Suppressor macrophage treated with lipopolysaccharide for 4 hours (primary cell): ENCODE measurements at regions not wholly inside any gene's neighbourhood (a gene's known extent, or its start where the extent isn't known, plus 50 kb on each side); places are given as distances from the start of the nearest gene placed in this dataset.
"Not testable (repeated sequence)": the region's sequence is repeated elsewhere in the genome, so short reads cannot be mapped to it uniquely, and the experiment has no call there.

Source experiments
- DNase-seq: peaks from one replicate; pipeline ENCODE4 v3.0.0-alpha.2; 2020

DNA sequence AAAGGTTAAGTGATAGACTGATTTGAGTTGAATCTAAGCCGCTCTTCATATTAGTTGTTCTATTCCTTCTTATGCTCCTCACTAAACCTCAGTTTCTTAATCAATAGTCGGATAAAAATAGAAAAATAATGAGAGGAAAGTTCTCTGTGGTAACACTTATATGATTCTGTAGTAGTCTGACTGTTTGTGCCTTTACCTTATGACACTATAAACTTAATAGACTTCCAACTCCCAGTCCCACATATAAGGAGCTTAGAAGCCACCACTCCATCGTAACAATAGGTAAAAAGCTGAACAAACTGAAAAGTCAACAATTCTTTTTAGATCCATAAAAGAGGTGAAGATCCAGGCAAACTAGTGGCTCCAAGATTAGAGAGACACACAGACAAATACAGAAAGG lies 192.3 kb downstream of the SPDYE17 start:
- not testable (repeated sequence) for DNase-seq

DNA sequence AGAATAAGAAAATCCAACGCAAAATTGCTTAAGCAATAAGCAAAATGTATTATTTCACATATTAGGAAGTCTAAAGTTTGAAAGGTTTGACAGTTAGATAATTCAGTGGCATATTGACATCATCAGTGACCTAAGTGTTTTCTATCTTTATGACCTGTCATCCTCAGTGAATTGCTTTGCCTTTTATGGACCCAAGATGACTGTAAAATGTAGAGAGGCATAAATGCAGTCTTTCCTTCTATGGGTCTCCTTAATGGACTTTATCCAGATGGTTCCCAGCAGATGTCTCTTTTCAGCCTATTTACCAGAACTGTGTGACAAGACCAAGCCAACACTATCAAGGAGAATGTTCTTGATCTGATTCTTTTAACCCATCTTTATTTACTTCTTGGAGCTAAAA lies 192.9 kb downstream of the SPDYE17 start:
- not testable (repeated sequence) for DNase-seq

DNA sequence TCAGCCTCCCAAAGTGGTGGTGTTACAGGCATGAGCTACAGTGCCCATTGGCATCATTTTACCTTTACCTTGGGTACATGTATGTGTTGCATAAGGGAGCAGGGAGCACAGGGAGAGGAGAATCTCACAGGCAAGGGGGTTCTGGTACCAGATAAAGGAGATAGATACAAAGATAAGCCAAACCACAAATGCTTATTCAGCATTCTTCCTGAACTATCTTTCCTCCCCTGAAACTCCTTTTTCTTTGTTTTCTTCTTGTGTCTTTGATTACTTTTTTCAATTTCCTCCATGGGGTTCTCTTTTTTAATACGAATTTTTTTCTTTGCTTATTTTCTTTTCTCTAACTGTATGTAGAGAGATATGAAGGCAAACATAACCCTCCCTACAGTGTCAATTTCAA lies 193.8 kb downstream of the SPDYE17 start:
- not testable (repeated sequence) for DNase-seq

DNA sequence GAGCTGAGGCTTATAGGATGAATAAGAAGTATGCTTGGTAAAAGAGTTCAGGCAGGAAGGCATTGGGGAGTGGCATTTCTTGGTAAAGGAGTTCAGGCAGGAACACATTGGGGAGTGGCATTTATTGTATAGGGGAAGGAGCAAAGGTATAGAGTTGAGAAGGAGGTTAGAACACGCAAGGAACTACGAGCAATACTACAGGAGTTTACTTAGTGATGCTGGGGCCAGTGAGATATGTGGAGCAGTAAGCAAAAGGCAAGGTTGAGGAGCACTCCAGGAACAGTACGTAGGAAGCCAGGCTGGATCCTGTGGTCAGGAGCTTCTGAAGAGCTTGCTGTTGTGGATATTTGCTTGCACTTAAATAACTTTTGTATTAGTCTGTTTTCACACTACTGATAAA lies 202.2 kb upstream of the POMZP3 start:
- not testable (repeated sequence) for DNase-seq

DNA sequence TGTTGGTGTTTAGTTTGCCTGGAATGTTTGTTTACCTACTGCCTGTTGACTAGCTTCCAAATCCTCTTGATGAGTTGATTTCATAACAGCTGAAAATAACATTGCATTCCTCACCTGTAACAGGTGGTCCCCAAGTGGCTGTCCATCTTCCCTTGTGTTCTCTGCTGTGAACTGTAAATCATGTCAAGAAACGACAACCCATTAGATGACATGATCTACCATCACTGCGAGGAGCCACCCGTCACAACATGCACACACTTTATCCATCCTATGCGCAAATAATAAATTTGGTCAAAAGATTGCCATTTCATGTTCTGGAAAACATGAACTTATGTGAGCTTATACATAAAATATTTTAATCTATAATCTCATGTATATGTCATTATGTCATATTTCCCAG lies 199.1 kb upstream of the POMZP3 start:
- not testable (repeated sequence) for DNase-seq

DNA sequence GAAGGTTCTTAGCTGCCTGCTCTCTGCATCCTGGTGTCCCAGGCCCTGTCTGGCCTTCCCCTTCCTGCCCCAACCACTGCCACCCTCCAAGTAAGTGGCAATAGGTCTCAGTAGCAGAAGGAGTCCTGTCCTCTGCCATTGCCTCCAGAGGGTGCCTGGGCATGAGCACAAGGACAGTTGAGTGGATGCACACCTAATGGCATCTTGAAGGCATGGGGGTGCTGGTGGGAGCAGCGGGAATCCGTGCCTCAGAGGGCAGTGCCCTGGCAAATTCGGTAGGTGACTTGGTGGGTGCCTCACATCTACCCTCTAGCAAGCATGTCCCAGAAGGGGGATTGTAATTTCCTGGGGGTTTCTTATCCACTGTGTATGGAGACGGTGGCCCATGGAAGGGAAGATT lies 182.8 kb upstream of the POMZP3 start:
- DNase-seq = not testable (repeated sequence)

DNA sequence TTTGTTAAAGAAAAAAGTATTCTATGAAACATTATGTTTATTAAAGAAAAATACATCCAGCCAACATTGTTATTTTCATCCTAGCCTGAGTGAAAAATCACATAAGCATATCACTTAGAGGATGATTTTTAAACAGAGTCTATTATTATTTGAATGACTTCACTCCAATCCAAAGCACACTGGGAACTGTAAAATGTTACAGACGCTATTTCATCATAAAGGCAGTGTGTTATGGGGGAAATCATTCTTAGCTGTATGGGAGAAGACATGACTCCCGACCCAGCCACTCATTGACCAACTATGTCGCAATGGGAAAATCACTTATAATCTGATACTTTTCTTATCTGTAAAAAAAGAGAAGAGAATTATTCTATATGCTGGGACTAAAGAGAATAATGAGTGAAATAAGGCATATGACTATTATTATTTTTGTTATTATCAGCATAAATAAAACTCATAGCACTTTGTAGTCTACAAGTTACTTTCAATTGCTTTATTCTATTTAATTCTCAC lies 180.6 kb upstream of the POMZP3 start:
- peak; percentile 36 for DNase-seq

DNA sequence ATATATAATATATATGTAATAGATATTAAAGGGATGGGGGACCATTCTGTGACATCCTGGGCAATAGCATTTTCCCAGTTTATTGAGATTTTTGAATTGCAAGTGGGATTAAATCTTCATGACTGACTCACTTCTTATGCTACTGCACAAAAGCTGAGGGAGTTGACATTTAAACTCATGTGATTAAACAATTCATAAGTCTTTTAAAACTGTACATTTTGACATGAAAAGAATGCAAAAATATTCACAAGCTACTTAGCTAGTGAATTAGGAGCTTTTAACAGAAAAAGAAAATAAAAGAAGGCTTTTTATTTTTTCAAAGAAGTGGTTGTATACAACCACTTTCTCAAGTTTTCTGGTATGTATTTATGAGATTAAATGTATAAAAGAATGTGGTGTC lies 179.4 kb upstream of the POMZP3 start:
- not testable (repeated sequence) for DNase-seq

DNA sequence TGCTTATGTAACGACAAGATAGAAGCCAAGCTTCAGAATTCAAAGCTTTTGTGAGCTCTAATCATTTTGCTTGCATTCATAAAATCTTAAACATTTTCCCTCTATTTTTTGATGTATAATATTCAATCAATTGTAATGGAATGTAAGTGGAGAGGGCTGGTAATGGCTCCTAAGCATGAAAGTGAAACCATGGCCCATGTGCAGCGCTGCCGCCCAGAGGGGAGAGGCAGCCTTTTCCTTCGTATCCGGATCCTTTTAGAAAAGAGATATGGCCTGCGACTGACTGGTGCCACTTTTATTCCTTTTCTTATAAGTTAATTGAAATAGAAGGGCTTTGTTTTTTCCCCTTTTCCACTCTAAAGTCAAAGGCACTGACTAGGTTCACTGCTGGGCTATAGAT lies 178.9 kb upstream of the POMZP3 start:
- not testable (repeated sequence) for DNase-seq

DNA sequence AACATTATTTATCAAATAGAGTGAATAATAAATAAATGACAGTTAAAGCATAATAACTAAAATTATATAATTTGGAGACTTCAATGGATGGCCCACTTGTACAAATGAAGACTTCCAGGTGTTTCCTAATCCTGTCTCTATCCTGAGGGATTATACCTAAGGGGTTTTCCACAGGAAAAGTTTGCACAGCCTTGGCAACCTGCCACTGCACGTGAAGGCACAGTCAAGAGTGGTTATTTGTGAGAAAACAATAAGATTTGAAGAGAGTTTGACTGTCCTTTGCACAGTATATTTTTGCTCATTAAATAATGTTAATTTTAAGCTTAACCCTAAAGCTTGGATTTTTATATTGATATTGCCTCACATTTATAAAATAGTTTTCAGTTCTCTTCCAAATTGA lies 178.2 kb upstream of the POMZP3 start:
- not testable (repeated sequence) for DNase-seq

DNA sequence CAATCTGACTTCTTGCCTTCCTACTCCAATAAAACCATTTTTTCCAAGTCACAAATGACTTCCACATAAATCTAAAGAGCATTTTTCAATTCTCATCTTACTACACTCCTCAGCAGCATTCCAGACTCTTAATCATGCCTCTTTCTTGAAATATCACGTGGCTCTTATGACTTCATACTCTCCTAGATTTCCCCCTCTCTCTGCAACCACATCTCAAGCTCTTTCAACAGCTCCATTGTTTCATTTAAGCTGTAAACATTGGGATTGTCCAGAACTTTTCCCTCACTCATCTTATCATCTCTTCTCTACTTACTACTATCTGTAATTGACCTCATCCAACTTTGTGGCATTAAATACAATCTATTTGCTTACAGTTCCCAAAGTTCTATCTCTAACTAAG lies 170.6 kb upstream of the POMZP3 start:
- DNase-seq = not testable (repeated sequence)

DNA sequence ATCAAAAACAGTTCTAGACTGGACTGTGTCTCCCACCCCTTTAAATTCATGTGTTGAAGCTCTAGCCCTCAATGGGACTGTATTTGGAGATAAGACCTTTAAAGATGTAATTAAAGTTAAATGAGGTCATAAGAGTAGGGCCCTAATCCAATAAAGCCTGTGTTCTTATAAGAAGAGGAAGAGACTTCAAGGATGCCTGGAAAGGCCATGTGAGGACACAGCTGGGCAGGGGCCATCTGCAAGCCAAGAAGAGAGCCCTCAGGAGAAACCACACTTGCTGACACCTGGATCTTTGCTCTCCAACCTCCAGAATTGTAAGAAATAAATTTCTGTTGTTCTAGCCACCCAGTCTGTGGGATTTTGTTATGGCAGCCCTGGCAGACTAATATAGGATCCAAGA lies 153.6 kb upstream of the POMZP3 start:
- not testable (repeated sequence) for DNase-seq

DNA sequence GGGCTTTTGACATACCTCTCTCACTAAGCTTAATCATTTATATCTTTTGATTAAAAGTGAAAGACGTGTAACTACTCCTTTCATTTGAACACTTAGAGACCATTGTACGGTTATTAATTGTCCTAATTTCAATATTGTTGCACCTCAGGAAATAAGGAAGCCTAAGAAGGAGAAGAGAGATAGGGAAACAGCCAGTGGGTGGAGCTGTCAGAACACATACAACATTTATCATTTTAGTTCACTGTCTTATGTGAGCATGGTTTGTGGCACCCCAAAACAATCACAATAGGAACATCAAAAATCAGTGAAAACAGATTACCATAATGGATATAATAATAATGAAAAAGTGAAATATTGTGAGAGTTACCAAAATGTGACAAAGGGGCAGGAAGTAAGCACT lies 147.2 kb upstream of the POMZP3 start:
- DNase-seq = not testable (repeated sequence)

DNA sequence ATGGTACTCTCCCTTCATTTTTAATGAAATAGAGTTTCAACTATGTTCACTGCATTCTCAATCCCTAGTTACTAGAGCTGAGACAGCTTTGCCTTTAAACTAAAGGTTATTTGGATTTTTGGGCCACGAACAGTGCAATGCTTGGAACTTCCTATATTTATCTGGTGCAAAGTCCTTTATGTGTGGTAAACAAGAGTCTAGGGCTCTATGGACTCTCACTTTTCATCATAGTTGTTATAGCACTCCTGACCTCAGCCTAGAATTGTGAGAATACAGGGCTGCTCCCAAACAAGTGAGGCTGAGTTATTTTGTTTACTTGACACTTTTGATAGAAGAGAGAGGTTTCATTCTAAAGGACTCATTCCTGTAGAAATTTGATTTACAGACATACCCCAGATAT lies 144.9 kb upstream of the POMZP3 start:
- not testable (repeated sequence) for DNase-seq

DNA sequence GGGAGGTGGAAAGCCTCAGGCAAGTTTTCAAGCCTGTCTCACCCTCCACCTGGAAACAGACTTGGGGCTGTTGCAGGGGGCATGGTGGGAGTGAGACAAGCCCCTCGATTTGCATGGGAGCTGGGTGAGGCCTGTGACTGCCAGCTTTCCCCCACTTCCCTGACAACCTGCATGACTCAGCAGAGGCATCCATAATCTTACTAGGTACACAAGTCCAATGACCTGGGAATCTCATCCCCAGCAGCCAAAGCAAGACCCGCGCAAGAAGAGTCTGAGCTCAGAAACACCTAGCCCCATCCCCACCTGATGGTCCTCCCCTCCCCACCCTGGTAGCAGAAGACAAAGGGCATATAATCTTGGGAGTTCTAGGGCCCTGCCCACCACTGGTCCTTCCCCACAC lies 136.9 kb upstream of the POMZP3 start:
- not testable (repeated sequence) for DNase-seq

DNA sequence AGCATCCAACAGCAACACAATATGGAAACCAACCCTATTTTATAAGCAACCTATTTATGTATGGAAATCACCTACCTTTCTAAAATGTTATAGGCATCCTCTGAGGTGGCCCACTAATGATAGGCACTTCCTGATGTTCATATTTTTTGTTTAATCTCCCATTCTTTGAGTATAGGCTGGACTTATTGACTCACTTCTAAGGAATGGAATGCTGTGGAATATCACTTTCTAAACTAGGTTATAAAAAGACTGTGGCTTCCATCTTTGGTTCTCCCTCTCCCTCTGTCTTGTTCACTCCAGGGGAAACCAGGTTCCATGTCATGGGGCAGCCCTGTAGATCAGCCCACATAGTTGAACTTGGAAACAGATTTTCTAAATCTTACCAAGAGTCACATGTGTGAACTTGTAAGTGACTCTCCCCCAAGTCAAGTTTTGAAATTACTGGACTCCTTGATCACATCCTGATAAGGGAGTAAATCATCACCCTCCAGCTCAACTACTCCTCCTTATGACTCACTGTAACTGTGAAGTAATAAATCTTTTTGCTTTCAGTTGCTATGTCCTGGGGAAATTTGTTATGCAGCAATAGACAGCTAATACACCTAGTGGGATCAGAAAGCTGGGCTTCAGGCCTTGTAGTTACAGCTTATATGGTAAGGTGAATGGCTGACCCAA lies 133.6 kb upstream of the POMZP3 start:
- peak; percentile 59 for DNase-seq

DNA sequence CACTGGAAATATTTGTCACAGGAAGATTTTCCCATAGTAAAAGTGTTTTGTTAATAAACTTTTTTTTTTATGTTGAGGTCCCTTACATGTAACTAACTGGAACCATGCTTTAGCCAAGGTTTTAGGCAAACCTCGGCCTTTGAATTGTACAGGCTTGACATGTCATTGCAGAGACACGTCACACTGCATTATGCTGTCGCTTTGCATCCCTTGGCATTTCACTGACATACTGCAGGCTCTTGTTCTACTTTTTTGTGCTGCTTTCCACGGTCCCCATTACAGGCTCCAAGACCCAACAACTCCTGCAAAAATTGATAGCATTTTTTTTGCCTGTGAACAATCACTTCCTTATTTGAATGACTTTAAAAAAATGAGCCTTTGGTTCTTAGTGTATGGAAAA lies 112.5 kb upstream of the POMZP3 start:
- DNase-seq = not testable (repeated sequence)

DNA sequence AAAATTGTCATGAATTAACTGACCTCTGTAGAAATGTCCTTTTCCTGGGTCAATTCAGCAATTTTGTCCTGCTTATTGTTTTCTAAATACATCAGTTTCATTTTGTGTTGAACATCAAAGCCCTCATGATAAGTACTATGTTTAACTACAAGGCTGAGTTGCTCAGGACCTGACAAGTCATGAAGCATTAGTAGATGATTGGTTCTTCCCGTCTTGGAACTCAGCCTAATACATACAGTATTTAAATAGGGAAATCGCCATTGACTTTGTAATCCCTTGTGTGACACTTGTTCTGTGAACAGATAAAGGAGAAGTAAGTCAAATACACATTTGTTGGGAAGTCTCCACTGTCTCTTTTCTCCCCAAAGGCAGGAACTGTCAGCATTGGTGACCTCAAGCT lies 109.6 kb upstream of the POMZP3 start:
- not testable (repeated sequence) for DNase-seq

DNA sequence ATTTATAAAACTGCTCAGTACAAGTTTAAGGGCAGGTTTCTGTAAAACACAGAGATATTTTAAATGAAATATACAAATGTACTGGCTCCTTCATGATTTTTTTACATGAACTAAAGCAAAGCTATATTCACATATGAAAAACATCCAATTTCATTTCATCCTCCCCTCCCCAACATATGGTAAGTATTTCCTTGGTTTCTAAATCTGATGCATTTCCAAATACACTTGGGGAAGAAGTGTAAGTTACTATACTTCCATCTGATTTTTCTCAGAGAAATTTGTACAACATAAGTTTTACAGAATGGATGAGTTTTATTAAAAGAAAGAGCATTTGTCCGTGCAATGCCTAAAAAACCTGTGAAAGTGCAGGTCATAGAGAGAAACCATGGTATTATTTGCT lies 109.0 kb upstream of the POMZP3 start:
- DNase-seq = not testable (repeated sequence)

DNA sequence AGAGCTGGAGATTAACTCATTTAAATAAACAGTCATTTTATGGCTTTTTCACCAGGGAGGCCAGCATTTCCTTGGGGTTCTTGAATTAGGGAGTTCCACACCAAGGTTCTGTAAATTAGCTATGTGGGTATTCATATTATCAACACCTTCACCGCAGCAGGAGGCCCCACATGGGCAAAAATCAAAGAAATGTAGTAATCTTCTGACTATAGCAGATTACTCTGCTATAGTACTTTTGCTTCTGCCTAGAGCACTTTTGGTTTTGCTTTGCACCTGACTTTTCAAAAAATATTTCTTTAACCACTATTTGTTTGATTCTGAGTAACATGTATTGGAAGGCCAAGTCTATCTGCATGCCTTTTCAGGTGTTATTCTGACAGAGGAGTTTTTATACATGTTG lies 108.6 kb upstream of the POMZP3 start:
- not testable (repeated sequence) for DNase-seq

DNA sequence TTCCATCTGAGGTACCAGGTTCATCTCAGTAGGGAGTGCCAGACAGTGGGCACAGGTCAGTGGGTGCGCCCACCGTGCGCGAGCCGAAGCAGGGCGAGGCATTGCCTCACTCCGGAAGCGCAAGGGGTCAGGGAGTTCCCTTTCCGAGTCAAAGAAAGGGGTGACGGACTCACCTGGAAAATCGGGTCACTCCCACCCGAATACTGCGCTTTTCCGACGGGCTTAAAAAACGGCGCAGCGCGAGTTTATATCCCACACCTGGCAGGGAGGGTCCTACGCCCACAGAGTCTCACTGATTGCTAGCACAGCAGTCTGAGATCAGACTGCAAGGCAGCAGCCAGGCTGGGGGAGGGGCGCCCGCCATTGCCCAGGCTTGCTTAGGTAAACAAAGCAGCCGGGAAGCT lies 101.5 kb upstream of the POMZP3 start:
- DNase-seq = not testable (repeated sequence)

DNA sequence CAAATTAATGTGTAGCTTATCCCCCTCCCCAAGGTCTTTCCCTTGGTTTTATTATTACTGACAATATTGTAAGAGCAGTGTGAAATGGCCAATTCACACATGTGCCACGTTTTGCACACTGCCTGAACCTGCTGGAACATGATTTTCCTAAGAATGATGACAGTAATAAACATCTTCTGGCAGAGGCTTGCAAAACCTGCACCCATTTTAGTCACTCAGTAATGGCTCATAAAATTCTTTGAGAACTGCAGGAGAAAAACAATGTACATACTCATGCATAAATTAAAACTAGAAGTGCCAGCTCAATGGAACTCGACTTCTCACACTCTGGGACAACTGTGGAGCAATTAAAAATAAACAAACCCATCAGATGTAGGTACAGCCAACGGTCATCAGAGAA lies 96.8 kb upstream of the POMZP3 start:
- DNase-seq = not testable (repeated sequence)

DNA sequence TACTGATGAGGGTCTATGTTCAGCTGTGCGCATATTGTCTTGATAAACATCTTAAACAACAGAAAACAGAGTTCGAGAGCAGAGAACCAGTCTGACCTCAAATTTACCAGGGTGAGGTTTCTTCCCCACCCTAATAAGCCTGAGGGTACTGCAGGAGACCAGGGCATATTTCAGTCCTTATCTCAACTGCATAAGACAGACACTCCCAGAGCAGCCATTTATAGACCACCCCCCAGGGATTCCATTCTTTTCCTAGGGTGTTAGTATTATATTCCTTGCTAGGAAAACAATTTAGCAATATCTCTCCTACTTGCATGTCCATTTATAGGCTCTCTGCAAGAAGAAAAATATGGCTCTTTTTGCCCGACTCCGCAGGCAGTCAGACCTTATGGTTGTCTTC lies 89.5 kb upstream of the POMZP3 start:
- not testable (repeated sequence) for DNase-seq

DNA sequence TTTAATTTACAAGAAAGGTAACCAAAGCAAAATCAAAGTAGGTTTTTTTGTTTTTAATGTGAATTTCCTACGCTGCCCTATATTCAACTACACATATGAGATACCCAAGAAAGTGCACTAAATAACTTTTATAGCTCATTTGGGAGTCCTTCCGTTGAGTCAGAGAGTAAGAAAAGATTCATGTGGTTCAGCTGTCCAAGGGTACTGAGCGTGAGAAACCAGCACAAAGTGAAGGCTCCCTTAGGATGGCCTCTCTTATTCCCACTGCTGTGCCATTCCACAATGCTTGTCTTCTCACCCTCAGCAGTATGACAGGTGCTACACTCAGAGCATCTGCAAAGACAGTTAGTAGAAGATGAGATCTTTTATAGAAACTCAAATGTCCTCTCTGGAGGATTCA lies 85.8 kb upstream of the POMZP3 start:
- not testable (repeated sequence) for DNase-seq

DNA sequence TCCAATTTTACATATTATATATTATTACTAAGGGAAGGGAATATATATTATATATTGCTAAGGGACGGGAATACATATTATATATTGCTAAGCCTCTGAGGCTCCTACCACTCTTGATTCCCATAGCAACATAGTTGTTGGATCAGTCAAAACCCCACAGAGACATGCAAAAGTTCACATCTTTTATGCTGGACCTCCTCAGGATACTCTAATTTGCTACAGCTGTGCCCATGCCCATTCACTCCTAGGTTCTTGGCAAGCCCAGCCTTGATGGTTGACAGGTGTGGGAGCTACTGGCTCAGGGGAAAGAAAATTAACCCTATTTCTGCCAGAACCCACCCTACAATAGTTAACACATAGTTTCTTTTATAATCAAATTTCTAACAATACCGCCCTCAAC lies 84.6 kb upstream of the POMZP3 start:
- not testable (repeated sequence) for DNase-seq
